PFSK-1 (cell line): ENCODE measurements at regions not wholly inside any gene's neighbourhood (a gene's known extent, or its start where the extent isn't known, plus 50 kb on each side); places are given as distances from the start of the nearest gene placed in this dataset.

ENCODE experiments used
- FOXP2 ChIP-seq: optimal IDR thresholded peaks from 2 replicates; pipeline ENCODE3; 2011; ENCODE audit warnings: borderline replicate concordance, control low read depth, inconsistent platforms; ENCODE audit not compliant: insufficient read depth; ENCODE audit errors: extremely low read length, extremely low read depth
- POLR2AphosphoS5 ChIP-seq: IDR thresholded peaks from 2 replicates; pipeline ENCODE4 v1.6.1; 2012; ENCODE audit warnings: low read depth, mild to moderate bottlenecking, control low read depth, low read length, moderate library complexity
- REST ChIP-seq, 2 experiments: IDR thresholded peaks; 2 replicates each; pipeline versions ENCODE4 v1.6.1 to v1.8.0; 2011 to 2012; ENCODE audit warnings: low read depth in 2 of 2, low read length in 2 of 2, control low read depth in 1 of 2, inconsistent platforms in 1 of 2, mild to moderate bottlenecking in 1 of 2, moderate library complexity in 1 of 2; ENCODE audit not compliant: insufficient read depth in 1 of 2
- SIN3A ChIP-seq: IDR thresholded peaks from 2 replicates; pipeline ENCODE4 v1.6.1; 2012; ENCODE audit warnings: mild to moderate bottlenecking, low read length, moderate library complexity, borderline replicate concordance; ENCODE audit not compliant: insufficient read depth
- TAF1 ChIP-seq: IDR thresholded peaks from 2 replicates; pipeline ENCODE4 v1.6.1; 2012; ENCODE audit warnings: low read length, control low read depth, borderline replicate concordance; ENCODE audit not compliant: insufficient read depth

GRCh38 chr4:129999156-129999555 lies 903.2 kb downstream of the C4orf33 start:
- TF ChIP-seq POLR2AphosphoS5 (no peak), FOXP2 (no peak), SIN3A (no peak), REST (IDR thresholded peaks at IDR 0.05; ENCODE audit: insufficient read depth in 1 of 2, low read depth in 2 of 2, low read length in 2 of 2) (no peak), TAF1 (no peak)

- no peak for TF ChIP-seq TAF1
- TF ChIP-seq POLR2AphosphoS5 = no peak
- TF ChIP-seq SIN3A = no peak
- no peak for TF ChIP-seq REST (IDR thresholded peaks at IDR 0.05; ENCODE audit: insufficient read depth in 1 of 2, low read depth in 2 of 2, low read length in 2 of 2)
- TF ChIP-seq FOXP2 = no peak
Measured at GRCh38 chr4:130008461-130008860, 912.5 kb downstream of the C4orf33 start.

GRCh38 chr4:130021706-130022105 lies 925.8 kb downstream of the C4orf33 start:
- no peak for TF ChIP-seq SIN3A
- no peak for TF ChIP-seq REST (IDR thresholded peaks at IDR 0.05; ENCODE audit: insufficient read depth in 1 of 2, low read depth in 2 of 2, low read length in 2 of 2)
- TF ChIP-seq TAF1 = no peak
- no peak for TF ChIP-seq FOXP2
- TF ChIP-seq POLR2AphosphoS5 = no peak

GRCh38 chr4:130023088-130023487 lies 927.1 kb downstream of the C4orf33 start:
- TF ChIP-seq POLR2AphosphoS5 (no peak), REST (IDR thresholded peaks at IDR 0.05; ENCODE audit: insufficient read depth in 1 of 2, low read depth in 2 of 2, low read length in 2 of 2) (no peak), FOXP2 (no peak), SIN3A (no peak), TAF1 (no peak)

- TF ChIP-seq SIN3A = no peak
- no peak for TF ChIP-seq REST (IDR thresholded peaks at IDR 0.05; ENCODE audit: insufficient read depth in 1 of 2, low read depth in 2 of 2, low read length in 2 of 2)
- TF ChIP-seq POLR2AphosphoS5 = no peak
- TF ChIP-seq FOXP2 = no peak
- no peak for TF ChIP-seq TAF1
Measured at GRCh38 chr4:130025701-130026100, 929.7 kb downstream of the C4orf33 start.
